Fibroblast of pulmonary artery (primary cell): ENCODE measurements at regions not wholly inside any gene's neighbourhood (a gene's known extent, or its start where the extent isn't known, plus 50 kb on each side); places are given as distances from the start of the nearest gene placed in this dataset.
"Not testable (repeated sequence)": the region's sequence is repeated elsewhere in the genome, so short reads cannot be mapped to it uniquely, and the experiment has no call there.

Experiments used
- DNase-seq: peaks from one replicate; pipeline ENCODE4 v3.0.0-alpha.2; 2010; ENCODE audit warnings: low read depth
- H3K4me3 ChIP-seq: replicated peaks from 2 replicates; pipeline ENCODE4 v1.5.1; 2011; ENCODE audit warnings: low read depth, mild to moderate bottlenecking, control low read depth, low read length, moderate library complexity
- TF ChIP-seq, protein P1 (sequence below): IDR thresholded peaks from 2 replicates; pipeline ENCODE4 v1.5.1; 2011; ENCODE audit warnings: mild to moderate bottlenecking, control low read depth, low read length, inconsistent platforms; ENCODE audit errors: missing control alignments

DNA sequence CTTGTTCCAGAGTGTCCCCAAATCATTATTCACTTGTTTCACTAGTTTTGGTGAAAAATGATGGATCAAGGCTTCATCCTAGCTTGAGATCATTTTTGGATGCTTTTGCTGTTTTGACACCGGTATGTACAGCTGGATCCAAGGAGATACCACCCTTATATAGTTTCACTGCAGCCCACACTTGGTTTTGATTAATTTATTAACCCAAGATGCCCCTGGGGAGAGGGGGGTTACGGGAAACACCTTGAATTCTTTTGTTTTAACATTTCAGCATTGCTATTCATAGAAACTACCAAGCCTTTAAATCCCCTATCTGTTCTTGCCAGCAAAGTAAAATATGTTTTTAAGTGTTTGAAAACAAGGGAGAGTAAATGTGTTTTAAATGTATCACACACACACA, 457.7 kb upstream of the RUNX1 start:
- H3K4me3 ChIP-seq, result no peak overlapping the region
- TF ChIP-seq, protein P1, sequence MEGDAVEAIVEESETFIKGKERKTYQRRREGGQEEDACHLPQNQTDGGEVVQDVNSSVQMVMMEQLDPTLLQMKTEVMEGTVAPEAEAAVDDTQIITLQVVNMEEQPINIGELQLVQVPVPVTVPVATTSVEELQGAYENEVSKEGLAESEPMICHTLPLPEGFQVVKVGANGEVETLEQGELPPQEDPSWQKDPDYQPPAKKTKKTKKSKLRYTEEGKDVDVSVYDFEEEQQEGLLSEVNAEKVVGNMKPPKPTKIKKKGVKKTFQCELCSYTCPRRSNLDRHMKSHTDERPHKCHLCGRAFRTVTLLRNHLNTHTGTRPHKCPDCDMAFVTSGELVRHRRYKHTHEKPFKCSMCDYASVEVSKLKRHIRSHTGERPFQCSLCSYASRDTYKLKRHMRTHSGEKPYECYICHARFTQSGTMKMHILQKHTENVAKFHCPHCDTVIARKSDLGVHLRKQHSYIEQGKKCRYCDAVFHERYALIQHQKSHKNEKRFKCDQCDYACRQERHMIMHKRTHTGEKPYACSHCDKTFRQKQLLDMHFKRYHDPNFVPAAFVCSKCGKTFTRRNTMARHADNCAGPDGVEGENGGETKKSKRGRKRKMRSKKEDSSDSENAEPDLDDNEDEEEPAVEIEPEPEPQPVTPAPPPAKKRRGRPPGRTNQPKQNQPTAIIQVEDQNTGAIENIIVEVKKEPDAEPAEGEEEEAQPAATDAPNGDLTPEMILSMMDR, result no peak
- no peak for DNase-seq

DNA sequence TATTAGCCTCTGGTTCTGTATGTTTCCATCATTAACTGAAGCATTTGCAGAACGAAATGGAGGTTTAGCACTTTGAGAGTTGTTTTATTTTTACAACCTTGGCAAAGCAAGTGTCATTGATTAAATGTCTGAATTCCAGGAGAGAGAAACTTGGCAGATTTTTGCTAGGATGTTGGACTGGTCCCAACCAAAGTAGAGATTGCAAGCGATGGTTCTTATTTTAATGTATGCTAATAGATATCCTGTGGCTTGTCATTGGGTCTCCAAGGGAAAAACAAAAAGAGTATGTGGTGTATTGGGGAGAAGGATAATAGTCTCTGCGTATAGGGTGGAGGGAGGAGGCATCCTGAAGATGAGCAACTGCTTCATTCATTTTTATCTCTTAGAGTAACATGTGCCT, 457.2 kb upstream of the RUNX1 start:
- no peak overlapping the region for H3K4me3 ChIP-seq
- TF ChIP-seq, protein P1, result no peak

DNA sequence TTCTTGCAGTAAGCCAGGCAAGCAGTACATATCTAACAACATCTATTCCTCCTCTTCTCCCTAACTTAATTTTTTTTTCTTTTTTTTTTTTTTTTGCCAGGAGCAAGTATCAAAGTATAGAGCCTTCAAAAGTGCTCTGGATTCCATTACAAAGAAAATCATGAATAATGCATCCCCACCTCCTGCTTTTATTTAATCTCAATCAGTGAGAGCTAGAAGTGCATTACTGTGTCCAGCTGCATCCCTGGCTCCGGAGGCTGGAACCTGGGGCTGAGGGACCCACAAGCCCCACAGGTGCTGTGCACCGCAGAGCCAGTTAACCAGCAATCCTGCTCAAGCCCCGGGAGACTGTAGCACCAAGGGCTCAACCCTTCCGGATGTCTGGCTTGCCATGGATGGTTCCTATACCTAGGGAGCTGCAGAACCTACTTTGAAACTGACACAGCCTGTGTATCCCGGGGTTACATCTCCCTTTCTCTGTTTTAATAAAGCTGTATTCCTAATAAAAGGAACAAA, 455.9 kb upstream of the RUNX1 start:
- TF ChIP-seq, protein P1, result no peak
- no peak overlapping the region for H3K4me3 ChIP-seq
- DNase-seq, result no peak

More for the DNA sequence above, 457.2 kb upstream of the RUNX1 start:
- no peak for DNase-seq

DNA sequence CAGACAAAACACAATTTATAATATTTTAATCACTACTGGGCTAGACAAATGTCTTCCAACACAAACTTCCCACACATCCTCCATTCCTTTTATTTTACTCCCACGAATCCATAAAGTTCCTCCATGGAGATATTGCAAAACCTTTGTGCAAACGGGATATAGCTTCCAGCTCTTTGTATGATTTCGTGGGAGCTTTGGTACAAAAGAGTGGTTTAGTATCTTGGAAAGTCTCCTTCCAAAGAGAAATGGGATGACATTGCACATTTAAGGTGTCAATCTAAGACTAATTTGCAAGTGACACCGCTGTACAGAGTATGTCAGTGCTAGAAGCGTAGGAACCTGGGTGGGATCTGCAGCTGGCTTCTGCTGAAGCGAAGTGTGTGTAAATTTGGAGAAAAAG, 455.2 kb upstream of the RUNX1 start:
- TF ChIP-seq, protein P1, result no peak
- no peak overlapping the region for H3K4me3 ChIP-seq
- DNase-seq, result peak; percentile 58

DNA sequence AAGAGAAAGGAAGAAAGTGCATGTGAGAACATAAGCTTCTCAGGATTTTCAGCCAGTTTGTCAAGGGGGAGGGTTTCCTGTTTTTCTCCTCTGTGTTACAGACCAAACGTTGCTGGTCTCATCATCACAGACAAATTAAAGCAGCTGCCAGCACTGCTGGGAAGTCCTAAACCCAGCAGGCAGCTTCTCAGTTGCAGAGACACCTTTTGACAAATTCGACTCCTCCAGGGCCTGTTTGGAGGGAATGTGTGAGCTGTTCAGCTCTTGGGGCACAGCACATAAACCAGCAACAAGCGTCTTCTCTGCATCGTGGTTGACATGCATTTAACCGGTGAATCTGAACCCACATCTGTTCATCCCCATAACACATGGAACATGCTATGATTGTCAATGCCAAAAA, 454.6 kb upstream of the RUNX1 start:
- TF ChIP-seq, protein P1, result no peak
- H3K4me3 ChIP-seq, result no peak overlapping the region
- peak; percentile 84 for DNase-seq

DNA sequence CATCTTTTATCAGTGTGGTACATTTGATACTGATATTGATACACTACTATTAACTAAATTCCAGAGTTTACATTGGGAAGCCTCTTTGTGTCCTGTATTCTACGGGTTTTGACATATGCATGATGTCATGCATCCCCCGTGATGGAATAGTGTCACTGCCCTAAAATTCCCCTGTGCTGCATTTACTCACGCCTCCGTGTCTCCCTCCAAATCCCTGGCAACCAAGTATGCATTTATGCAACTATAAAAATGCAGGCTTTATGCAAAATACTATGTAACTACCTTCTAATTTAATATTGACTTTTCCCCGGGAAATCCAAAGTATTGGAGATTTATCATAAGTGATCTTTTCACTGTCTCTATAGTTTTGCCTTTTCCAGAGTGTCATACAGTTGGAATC, 453.7 kb upstream of the RUNX1 start:
- TF ChIP-seq, protein P1, result no peak
- no peak for DNase-seq
- no peak overlapping the region for H3K4me3 ChIP-seq

DNA sequence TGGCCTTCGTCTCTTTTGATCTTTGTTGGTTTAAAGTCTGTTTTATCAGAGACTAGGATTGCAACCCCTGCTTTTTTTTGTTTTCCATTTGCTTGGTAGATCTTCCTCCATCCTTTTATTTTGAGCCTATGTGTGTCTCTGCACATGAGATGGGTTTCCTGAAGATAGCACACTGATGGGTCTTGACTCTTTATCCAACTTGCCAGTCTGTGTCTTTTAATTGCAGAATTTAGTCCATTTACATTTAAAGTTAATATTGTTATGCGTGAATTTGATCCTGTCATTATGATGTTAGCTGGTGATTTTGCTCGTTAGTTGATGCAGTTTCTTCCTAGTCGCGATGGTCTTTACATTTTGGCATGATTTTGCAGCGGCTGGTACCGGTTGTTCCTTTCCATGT, 448.4 kb upstream of the RUNX1 start:
- not testable (repeated sequence) for H3K4me3 ChIP-seq, DNase-seq
